ENCODE measurements at regions not wholly inside any gene's neighbourhood (a gene's known extent, or its start where the extent isn't known, plus 50 kb on each side); places are given as distances from the start of the nearest gene placed in this dataset.
"Not testable (repeated sequence)": the region's sequence is repeated elsewhere in the genome, so short reads cannot be mapped to it uniquely, and the experiment has no call there.

GRCh38 chr15:81783076-81783475 lies 262.7 kb downstream of the MEX3B start:
- H3K27ac Mint-ChIP-seq: no peak overlapping the region
- H3K27me3 Mint-ChIP-seq: peaks cover 20% of the 10 kb centered on the region
- H3K4me3 Mint-ChIP-seq: no peak overlapping the region
- no peaks in the 10 kb centered on the region for H3K4me1 Mint-ChIP-seq
- H3K36me3 Mint-ChIP-seq: no peaks in the 10 kb centered on the region
- H3K9me3 Mint-ChIP-seq: peaks cover 0 to 1% (median 0%) of the 10 kb centered on the region in 3 donors

- H3K9me3 Mint-ChIP-seq: peaks cover 0 to 2% (median 0%) of the 10 kb centered on the region in 3 donors
- H3K27ac Mint-ChIP-seq: no peak overlapping the region
- no peaks in the 10 kb centered on the region for H3K36me3 Mint-ChIP-seq
- no peaks in the 10 kb centered on the region for H3K4me1 Mint-ChIP-seq
- peaks cover 18% of the 10 kb centered on the region for H3K27me3 Mint-ChIP-seq
- H3K4me3 Mint-ChIP-seq: no peak overlapping the region
Observed at GRCh38 chr15:81781395-81781794, 264.4 kb downstream of the MEX3B start.

- H3K9me3 Mint-ChIP-seq: peaks cover 0 to 2% (median 0%) of the 10 kb centered on the region in 3 donors
- H3K27ac Mint-ChIP-seq: no peak overlapping the region
- H3K4me1 Mint-ChIP-seq: no peaks in the 10 kb centered on the region
- H3K27me3 Mint-ChIP-seq: peaks cover 18% of the 10 kb centered on the region
- H3K36me3 Mint-ChIP-seq: no peaks in the 10 kb centered on the region
- H3K4me3 Mint-ChIP-seq: no peak overlapping the region
Observed at GRCh38 chr15:81780966-81781365, 264.9 kb downstream of the MEX3B start.

- H3K27me3 Mint-ChIP-seq: peaks cover 15% of the 10 kb centered on the region
- no peak overlapping the region for H3K27ac Mint-ChIP-seq
Observed at GRCh38 chr15:81779181-81779580, 266.6 kb downstream of the MEX3B start.

GRCh38 chr15:81777546-81777945 lies 268.3 kb downstream of the MEX3B start:
- H3K4me1 Mint-ChIP-seq: no peaks in the 10 kb centered on the region
- no peak overlapping the region for H3K4me3 Mint-ChIP-seq
- H3K36me3 Mint-ChIP-seq: no peaks in the 10 kb centered on the region
- H3K27me3 Mint-ChIP-seq: peaks cover 12% of the 10 kb centered on the region
- H3K27ac Mint-ChIP-seq: peak overlapping the region in 1 of 3 donors; percentile 85
- peaks cover 0 to 2% (median 0%) of the 10 kb centered on the region in 3 donors for H3K9me3 Mint-ChIP-seq

More at GRCh38 chr15:81779181-81779580, 266.6 kb downstream of the MEX3B start:
- H3K9me3 Mint-ChIP-seq: peaks cover 0 to 2% (median 0%) of the 10 kb centered on the region in 3 donors
- H3K4me1 Mint-ChIP-seq: no peaks in the 10 kb centered on the region
- no peaks in the 10 kb centered on the region for H3K36me3 Mint-ChIP-seq
- no peak overlapping the region for H3K4me3 Mint-ChIP-seq

- Mint-ChIP-seq H3K4me1 (no peaks in the 10 kb centered on the region), H3K9me3 (peaks cover 0 to 2% (median 0%) of the 10 kb centered on the region in 3 donors), H3K27ac (peak overlapping the region in 1 of 3 donors; percentile 85), H3K4me3 (no peak overlapping the region), H3K27me3 (peaks cover 11% of the 10 kb centered on the region), H3K36me3 (no peaks in the 10 kb centered on the region)
Observed at GRCh38 chr15:81776976-81777375, 268.8 kb downstream of the MEX3B start.

- not testable (repeated sequence) for H3K9me3 Mint-ChIP-seq, H3K4me3 Mint-ChIP-seq, H3K4me1 Mint-ChIP-seq, H3K36me3 Mint-ChIP-seq, H3K27ac Mint-ChIP-seq, H3K27me3 Mint-ChIP-seq
Observed at GRCh38 chr15:81775779-81776178, 270.0 kb downstream of the MEX3B start.

GRCh38 chr15:81774309-81774708 lies 271.5 kb downstream of the MEX3B start:
- Mint-ChIP-seq H3K4me1 (no peaks in the 10 kb centered on the region), H3K27ac (no peak overlapping the region), H3K4me3 (no peak overlapping the region), H3K36me3 (no peaks in the 10 kb centered on the region), H3K9me3 (peaks cover 0 to 2% (median 0%) of the 10 kb centered on the region in 3 donors), H3K27me3 (peaks cover 3% of the 10 kb centered on the region)

- no peak overlapping the region for H3K4me3 Mint-ChIP-seq
- peaks cover 0 to 2% (median 0%) of the 10 kb centered on the region in 3 donors for H3K9me3 Mint-ChIP-seq
- no peaks in the 10 kb centered on the region for H3K27me3 Mint-ChIP-seq
- H3K4me1 Mint-ChIP-seq: no peaks in the 10 kb centered on the region
- peaks cover 4% of the 10 kb centered on the region for H3K36me3 Mint-ChIP-seq
- no peak overlapping the region for H3K27ac Mint-ChIP-seq
Observed at GRCh38 chr15:81768773-81769172, 277.0 kb downstream of the MEX3B start.

- peaks cover 0 to 2% (median 0%) of the 10 kb centered on the region in 3 donors for H3K9me3 Mint-ChIP-seq
- no peaks in the 10 kb centered on the region for H3K27me3 Mint-ChIP-seq
- no peak overlapping the region for H3K4me3 Mint-ChIP-seq
Observed at GRCh38 chr15:81766829-81767475, 278.9 kb downstream of the MEX3B start.

GRCh38 chr15:81765816-81766215 lies 280.0 kb downstream of the MEX3B start:
- peaks cover 4% of the 10 kb centered on the region for H3K36me3 Mint-ChIP-seq
- no peak overlapping the region for H3K27ac Mint-ChIP-seq
- H3K4me1 Mint-ChIP-seq: no peaks in the 10 kb centered on the region
- H3K4me3 Mint-ChIP-seq: no peak overlapping the region
- no peaks in the 10 kb centered on the region for H3K27me3 Mint-ChIP-seq
- peaks cover 0 to 2% (median 0%) of the 10 kb centered on the region in 3 donors for H3K9me3 Mint-ChIP-seq

More at GRCh38 chr15:81766829-81767475, 278.9 kb downstream of the MEX3B start:
- no peaks in the 10 kb centered on the region for H3K4me1 Mint-ChIP-seq
- peaks cover 4% of the 10 kb centered on the region for H3K36me3 Mint-ChIP-seq
- H3K27ac Mint-ChIP-seq: no peak overlapping the region

- Mint-ChIP-seq H3K27ac (no peak overlapping the region), H3K4me3 (no peak overlapping the region), H3K4me1 (no peaks in the 10 kb centered on the region), H3K9me3 (no peaks in the 10 kb centered on the region), H3K36me3 (peaks cover 4% of the 10 kb centered on the region), H3K27me3 (no peaks in the 10 kb centered on the region)
Observed at GRCh38 chr15:81763304-81763703, 282.5 kb downstream of the MEX3B start.

- Mint-ChIP-seq H3K27me3 (no peaks in the 10 kb centered on the region), H3K27ac (no peak overlapping the region), H3K4me3 (peak overlapping the region in 1 of 4 donors; percentile 29), H3K4me1 (no peaks in the 10 kb centered on the region), H3K36me3 (peaks cover 4% of the 10 kb centered on the region), H3K9me3 (no peaks in the 10 kb centered on the region)
Observed at GRCh38 chr15:81760686-81761085, 285.1 kb downstream of the MEX3B start.

GRCh38 chr15:81758818-81759284 lies 287.0 kb downstream of the MEX3B start:
- no peaks in the 10 kb centered on the region for H3K27me3 Mint-ChIP-seq
- H3K4me1 Mint-ChIP-seq: no peaks in the 10 kb centered on the region
- H3K9me3 Mint-ChIP-seq: no peaks in the 10 kb centered on the region
- H3K4me3 Mint-ChIP-seq: no peak overlapping the region
- no peak overlapping the region for H3K27ac Mint-ChIP-seq
- H3K36me3 Mint-ChIP-seq: no peaks in the 10 kb centered on the region

GRCh38 chr15:81755626-81756025 lies 290.2 kb downstream of the MEX3B start:
- Mint-ChIP-seq H3K4me3 (no peak overlapping the region), H3K27me3 (peaks cover 4% of the 10 kb centered on the region)

GRCh38 chr15:81754078-81754477 lies 291.7 kb downstream of the MEX3B start:
- H3K27me3 Mint-ChIP-seq: peaks cover 4% of the 10 kb centered on the region
- no peaks in the 10 kb centered on the region for H3K9me3 Mint-ChIP-seq
- H3K27ac Mint-ChIP-seq: no peak overlapping the region
- H3K4me3 Mint-ChIP-seq: no peak overlapping the region
- H3K4me1 Mint-ChIP-seq: no peaks in the 10 kb centered on the region
- H3K36me3 Mint-ChIP-seq: no peaks in the 10 kb centered on the region

More at GRCh38 chr15:81755626-81756025, 290.2 kb downstream of the MEX3B start:
- H3K36me3 Mint-ChIP-seq: no peaks in the 10 kb centered on the region
- H3K27ac Mint-ChIP-seq: no peak overlapping the region
- H3K9me3 Mint-ChIP-seq: no peaks in the 10 kb centered on the region
- H3K4me1 Mint-ChIP-seq: no peaks in the 10 kb centered on the region
